Parathyroid adenoma (tissue), 2 donors: ENCODE measurements at regions not wholly inside any gene's neighbourhood (a gene's known extent, or its start where the extent isn't known, plus 50 kb on each side); places are given as distances from the start of the nearest gene placed in this dataset.

Experiments
- H2AFZ ChIP-seq: fragments of 300-600 bp; sonication (generic); one replicate; pipeline ENCODE4 v1.7.0; 2017; ENCODE audit warnings: antibody characterized with exemption, mild to moderate bottlenecking
- H3K27ac ChIP-seq: fragments of 300-600 bp; sonication (generic); one replicate; pipeline ENCODE4 v1.7.0; 2017
- H3K27me3 ChIP-seq: fragments of 300-600 bp; sonication (generic); one replicate; pipeline ENCODE4 v1.7.0; 2017; ENCODE audit warnings: low read length; ENCODE audit not compliant: control insufficient read depth, insufficient read depth
- H3K36me3 ChIP-seq: fragments of 300-600 bp; sonication (generic); one replicate; pipeline ENCODE4 v1.7.0; 2017; ENCODE audit warnings: low read length; ENCODE audit not compliant: control insufficient read depth, insufficient read depth
- H3K4me1 ChIP-seq: fragments of 300-600 bp; sonication (generic); one replicate; pipeline ENCODE4 v1.7.0; 2017; ENCODE audit warnings: control low read depth
- H3K4me2 ChIP-seq: fragments of 300-600 bp; sonication (generic); one replicate; pipeline ENCODE4 v1.7.0; 2017; ENCODE audit warnings: low read length
- H3K4me3 ChIP-seq: fragments of 300-600 bp; sonication (generic); one replicate; pipeline ENCODE4 v1.7.0; 2017; ENCODE audit warnings: low read depth, low read length
- H3K79me2 ChIP-seq: fragments of 300-600 bp; sonication (generic); one replicate; pipeline ENCODE4 v1.7.0; 2017; ENCODE audit warnings: control low read depth
- H3K9ac ChIP-seq: fragments of 300-600 bp; sonication (generic); one replicate; pipeline ENCODE4 v1.7.0; 2017; ENCODE audit warnings: mild to moderate bottlenecking
- H3K9me3 ChIP-seq: fragments of 300-600 bp; sonication (generic); one replicate; pipeline ENCODE4 v1.7.0; 2017; ENCODE audit warnings: low read length; ENCODE audit not compliant: control insufficient read depth
- TF ChIP-seq, protein P1 (sequence below): fragments of 300-600 bp; sonication (generic); IDR thresholded peaks from one replicate; pipeline ENCODE4 v1.7.0; 2017; ENCODE audit warnings: antibody characterized with exemption, mild to moderate bottlenecking
- donor health status: primary hyperparathyroidism.

GRCh38 chr6:104312851-104313250 lies 546.9 kb downstream of the HACE1 start:
- H3K79me2 ChIP-seq: no peaks in the 10 kb centered on the region
- H3K36me3 ChIP-seq: no peaks in the 10 kb centered on the region
- no peak overlapping the region for H3K4me2 ChIP-seq
- H3K4me3 ChIP-seq: no peak overlapping the region
- no peak overlapping the region for H3K9ac ChIP-seq
- H3K4me1 ChIP-seq: no peaks in the 10 kb centered on the region
- no peaks in the 10 kb centered on the region for H3K27me3 ChIP-seq
- H3K9me3 ChIP-seq: no peaks in the 10 kb centered on the region
- no peak overlapping the region for H3K27ac ChIP-seq
- TF ChIP-seq, protein P1, sequence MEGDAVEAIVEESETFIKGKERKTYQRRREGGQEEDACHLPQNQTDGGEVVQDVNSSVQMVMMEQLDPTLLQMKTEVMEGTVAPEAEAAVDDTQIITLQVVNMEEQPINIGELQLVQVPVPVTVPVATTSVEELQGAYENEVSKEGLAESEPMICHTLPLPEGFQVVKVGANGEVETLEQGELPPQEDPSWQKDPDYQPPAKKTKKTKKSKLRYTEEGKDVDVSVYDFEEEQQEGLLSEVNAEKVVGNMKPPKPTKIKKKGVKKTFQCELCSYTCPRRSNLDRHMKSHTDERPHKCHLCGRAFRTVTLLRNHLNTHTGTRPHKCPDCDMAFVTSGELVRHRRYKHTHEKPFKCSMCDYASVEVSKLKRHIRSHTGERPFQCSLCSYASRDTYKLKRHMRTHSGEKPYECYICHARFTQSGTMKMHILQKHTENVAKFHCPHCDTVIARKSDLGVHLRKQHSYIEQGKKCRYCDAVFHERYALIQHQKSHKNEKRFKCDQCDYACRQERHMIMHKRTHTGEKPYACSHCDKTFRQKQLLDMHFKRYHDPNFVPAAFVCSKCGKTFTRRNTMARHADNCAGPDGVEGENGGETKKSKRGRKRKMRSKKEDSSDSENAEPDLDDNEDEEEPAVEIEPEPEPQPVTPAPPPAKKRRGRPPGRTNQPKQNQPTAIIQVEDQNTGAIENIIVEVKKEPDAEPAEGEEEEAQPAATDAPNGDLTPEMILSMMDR: no peak
- H2AFZ ChIP-seq: no peak overlapping the region

- Histone ChIP-seq H3K4me2 (no peak overlapping the region), H3K4me3 (no peak overlapping the region), H3K4me1 (no peaks in the 10 kb centered on the region), H3K79me2 (no peaks in the 10 kb centered on the region), H3K9ac (no peak overlapping the region), H3K9me3 (no peaks in the 10 kb centered on the region), H3K27me3 (no peaks in the 10 kb centered on the region), H2AFZ (no peak overlapping the region), H3K27ac (no peak overlapping the region), H3K36me3 (no peaks in the 10 kb centered on the region)
- TF ChIP-seq, protein P1: no peak
These were observed 553.5 kb downstream of the HACE1 start for GRCh38 chr6:104306211-104306610.

- H3K4me2 ChIP-seq: no peak overlapping the region
- TF ChIP-seq, protein P1: no peak
- H2AFZ ChIP-seq: no peak overlapping the region
These were observed 554.5 kb downstream of the HACE1 start for GRCh38 chr6:104305206-104305605.

DNA sequence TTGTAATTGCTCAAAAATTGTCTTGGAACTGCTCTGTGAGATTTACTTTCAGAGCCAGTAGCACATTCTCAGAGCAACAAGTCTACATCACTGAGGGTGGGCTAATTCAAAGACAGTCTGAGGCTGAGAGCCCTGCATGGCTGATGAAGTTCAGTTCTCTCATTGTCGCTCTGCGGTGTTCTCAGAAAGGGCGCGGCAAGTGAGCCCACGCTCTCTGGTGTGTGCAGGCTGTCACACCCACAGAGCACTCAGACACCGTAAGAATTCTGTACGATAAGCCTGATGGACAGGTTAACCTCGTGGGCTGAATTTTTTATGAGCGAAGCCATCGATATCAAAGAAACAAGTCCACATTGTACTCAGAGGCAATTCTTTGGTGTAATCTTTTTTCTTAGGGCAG lies 557.8 kb downstream of the HACE1 start:
- Histone ChIP-seq H3K79me2 (no peaks in the 10 kb centered on the region), H3K27ac (no peak overlapping the region), H3K9me3 (no peaks in the 10 kb centered on the region), H2AFZ (no peak overlapping the region), H3K4me1 (no peaks in the 10 kb centered on the region), H3K4me2 (no peak overlapping the region), H3K4me3 (no peak overlapping the region), H3K36me3 (no peaks in the 10 kb centered on the region), H3K9ac (no peak overlapping the region), H3K27me3 (no peaks in the 10 kb centered on the region)
- TF ChIP-seq, protein P1: no peak

More at GRCh38 chr6:104305206-104305605, 554.5 kb downstream of the HACE1 start:
- H3K4me1 ChIP-seq: no peaks in the 10 kb centered on the region
- H3K9ac ChIP-seq: no peak overlapping the region
- no peaks in the 10 kb centered on the region for H3K79me2 ChIP-seq
- no peaks in the 10 kb centered on the region for H3K9me3 ChIP-seq
- H3K36me3 ChIP-seq: no peaks in the 10 kb centered on the region
- H3K4me3 ChIP-seq: no peak overlapping the region
- H3K27ac ChIP-seq: no peak overlapping the region
- H3K27me3 ChIP-seq: no peaks in the 10 kb centered on the region

- Histone ChIP-seq H3K27me3 (no peaks in the 10 kb centered on the region), H3K9ac (no peak overlapping the region), H3K36me3 (no peaks in the 10 kb centered on the region), H3K79me2 (no peaks in the 10 kb centered on the region), H2AFZ (no peak overlapping the region), H3K4me1 (no peaks in the 10 kb centered on the region), H3K4me3 (no peak overlapping the region), H3K4me2 (no peak overlapping the region), H3K27ac (no peak overlapping the region), H3K9me3 (no peaks in the 10 kb centered on the region)
- TF ChIP-seq, protein P1: no peak
These were observed 573.1 kb downstream of the HACE1 start for GRCh38 chr6:104286641-104287040.
